ENCODE measurements at regions not wholly inside any gene's neighbourhood (a gene's known extent, or its start where the extent isn't known, plus 50 kb on each side); places are given as distances from the start of the nearest gene placed in this dataset.
"Not testable (repeated sequence)": the region's sequence is repeated elsewhere in the genome, so short reads cannot be mapped to it uniquely, and the experiment has no call there.

DNA sequence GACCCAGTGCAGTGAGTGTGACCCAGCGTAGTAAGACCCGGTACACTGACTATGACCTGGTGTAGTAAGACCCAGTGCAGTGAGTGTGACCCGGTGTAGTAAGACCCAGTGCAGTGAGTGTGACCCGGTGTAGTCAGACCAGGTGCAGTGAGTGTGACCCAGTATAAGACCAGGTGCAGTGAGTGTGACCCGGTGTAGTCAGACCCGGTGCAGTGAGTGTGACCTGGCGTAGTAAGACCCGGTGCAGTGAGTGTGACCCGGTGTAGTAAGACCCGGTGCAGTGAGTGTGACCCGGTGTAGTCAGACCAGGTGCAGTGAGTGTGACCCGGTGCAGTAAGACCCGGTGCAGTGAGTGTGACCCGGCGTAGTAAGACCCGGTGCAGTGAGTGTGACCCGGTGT, 134.2 kb upstream of the SFSWAP start:
- DNase-seq (ENCODE audit: low read depth), result not testable (repeated sequence)

DNA sequence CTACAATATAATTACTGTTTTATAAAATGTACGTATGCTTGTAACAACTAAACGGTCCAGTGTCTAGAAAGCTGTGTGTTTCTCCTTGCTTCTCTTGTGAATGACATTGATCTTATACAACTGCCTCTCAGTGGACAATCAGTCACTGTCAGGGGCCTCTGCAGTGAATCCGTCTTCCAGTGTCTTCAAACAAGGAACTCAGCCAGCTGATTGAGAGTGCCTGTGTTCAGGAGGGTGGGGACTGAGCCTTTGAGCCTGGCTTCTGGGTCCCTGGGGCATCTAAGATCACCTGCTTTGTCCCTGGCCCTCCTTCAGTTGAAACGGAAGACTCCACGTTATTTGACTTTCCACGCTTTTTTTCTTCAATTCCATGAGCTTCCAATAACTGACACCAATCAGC, 133.1 kb upstream of the SFSWAP start:
- no peak for DNase-seq (ENCODE audit: low read depth)

GRCh38 chr12:131578828-131579470, 131.9 kb upstream of the SFSWAP start:
- no peak for DNase-seq (ENCODE audit: low read depth)

DNA sequence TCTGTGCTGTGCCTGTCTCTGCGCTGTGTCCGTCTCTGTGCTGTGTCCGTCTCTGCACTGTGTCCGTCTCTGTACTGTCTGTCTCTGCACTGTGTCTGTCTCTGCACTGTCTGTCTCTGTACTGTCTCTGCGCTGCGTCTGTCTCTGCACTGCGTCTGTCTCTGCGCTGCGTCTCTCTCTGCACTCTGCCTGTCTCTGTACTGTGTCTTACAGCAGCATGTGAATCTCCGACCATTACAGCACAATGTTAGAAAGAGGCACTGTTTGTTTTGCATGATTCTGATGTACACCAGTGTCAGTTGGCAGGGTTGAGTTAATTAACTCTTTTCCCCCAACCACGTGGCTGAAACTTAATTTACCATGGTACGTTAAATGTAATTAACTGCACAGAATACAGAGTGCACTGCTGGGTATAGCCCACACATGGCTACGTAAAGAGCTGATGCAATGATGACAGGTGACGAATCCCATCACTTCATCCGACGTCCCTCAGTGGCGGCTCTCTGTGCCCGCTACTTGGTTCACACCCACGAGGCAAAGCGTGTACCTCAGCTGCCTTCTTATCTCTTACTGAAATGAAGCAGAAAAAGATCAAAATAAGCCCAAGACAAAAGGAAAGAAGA, 127.7 kb upstream of the SFSWAP start:
- no peak for DNase-seq (ENCODE audit: low read depth)

- DNase-seq (ENCODE audit: low read depth), result no peak
Observed at GRCh38 chr12:131586269-131586668, 124.6 kb upstream of the SFSWAP start.

- no peak for DNase-seq (ENCODE audit: low read depth)
Observed at GRCh38 chr12:131586761-131587160, 124.1 kb upstream of the SFSWAP start.

DNA sequence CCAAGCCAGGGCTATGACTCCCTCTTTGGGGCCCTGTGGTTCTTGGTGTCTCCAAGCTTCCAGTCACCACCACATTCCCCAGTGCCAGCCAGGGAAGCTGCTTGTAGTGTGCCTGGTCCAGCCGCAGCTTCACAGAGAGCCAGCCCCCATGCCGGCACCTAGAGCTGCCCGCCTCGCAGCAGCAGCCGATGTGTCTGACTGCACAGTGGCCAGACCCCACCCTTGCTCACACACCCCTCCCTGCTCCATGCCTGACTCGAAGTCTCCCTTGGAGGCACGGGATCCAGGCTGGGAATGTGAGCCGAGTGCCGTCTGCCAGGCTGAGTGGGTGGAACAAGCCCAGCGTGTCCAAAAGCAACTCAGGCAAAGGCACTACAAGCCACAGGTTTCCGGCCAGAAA, 123.3 kb upstream of the SFSWAP start:
- DNase-seq (ENCODE audit: low read depth), result no peak

GRCh38 chr12:131589221-131589897, 121.5 kb upstream of the SFSWAP start:
- DNase-seq (ENCODE audit: low read depth), result no peak

DNA sequence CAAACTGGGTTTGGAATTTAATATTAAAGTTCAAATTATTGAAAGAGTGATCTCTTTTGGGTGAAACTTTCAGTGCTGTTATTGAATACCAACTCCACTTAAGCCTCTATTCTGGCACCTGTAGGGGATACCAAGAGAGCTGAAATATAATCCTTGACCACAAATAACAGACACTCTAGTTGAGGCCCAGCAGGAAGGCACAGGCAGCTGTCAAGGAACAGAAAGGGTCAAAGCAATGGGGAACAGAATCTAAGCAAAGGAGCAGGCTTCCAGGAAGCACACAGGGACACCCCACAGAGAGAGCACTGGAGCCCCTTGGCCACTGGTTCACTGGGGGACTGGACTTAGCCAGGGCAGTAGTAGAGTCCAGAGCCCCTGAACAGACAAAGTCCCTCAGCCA, 120.9 kb upstream of the SFSWAP start:
- no peak for DNase-seq (ENCODE audit: low read depth)

- DNase-seq (ENCODE audit: low read depth), result no peak
Observed at GRCh38 chr12:131591136-131591535, 119.8 kb upstream of the SFSWAP start.

DNA sequence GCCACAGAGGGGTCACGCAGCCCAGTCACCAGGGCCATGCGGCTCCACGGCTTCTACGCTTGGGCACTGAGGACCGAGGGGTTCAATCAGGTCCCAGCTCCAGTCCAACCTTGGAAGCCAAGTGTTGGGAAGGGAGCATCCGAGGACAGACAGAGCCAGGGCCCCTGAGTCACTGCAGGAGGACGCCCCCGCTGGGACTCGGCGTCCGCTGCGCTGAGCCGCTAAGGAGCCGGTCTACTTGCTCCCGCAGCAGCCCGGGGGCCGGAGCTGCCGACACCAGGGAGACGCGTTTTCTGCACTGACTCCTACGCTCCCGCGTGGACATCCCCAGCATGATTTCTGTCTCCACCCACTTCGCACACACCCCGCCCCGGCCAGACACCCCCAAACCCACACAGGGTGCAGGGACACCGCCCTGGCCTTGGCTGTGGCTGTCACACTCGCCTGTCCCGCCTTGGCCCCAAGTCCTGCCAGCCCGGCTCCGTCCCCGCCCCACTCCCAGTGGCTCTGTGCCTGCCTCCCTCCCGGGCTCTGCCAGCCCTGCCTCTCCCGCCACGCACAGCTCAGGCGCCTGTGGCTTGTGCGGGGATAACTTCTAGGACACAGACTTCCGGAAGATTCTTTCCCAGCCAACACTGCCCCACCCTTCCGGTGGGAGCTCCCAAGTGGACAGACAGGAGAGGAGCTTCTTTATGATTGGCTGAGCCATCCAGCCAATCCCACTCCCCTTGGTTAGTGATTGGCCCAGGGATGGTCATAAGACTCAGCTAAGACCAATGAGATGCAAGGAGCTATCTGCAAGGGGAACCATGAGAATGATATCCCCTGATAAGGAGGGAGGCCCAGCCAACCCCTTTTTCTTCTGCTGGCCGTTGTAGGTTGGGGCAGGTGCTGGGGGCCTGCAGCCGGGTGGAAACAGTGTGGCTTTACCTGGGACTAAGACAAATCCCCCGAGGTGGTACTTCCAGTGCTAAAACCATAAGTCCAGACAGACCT, 118.9 kb upstream of the SFSWAP start:
- no peak for DNase-seq (ENCODE audit: low read depth)

GRCh38 chr12:131592972-131593371, 117.9 kb upstream of the SFSWAP start:
- DNase-seq (ENCODE audit: low read depth), result no peak

GRCh38 chr12:131593406-131593805, 117.5 kb upstream of the SFSWAP start:
- no peak for DNase-seq (ENCODE audit: low read depth)

DNA sequence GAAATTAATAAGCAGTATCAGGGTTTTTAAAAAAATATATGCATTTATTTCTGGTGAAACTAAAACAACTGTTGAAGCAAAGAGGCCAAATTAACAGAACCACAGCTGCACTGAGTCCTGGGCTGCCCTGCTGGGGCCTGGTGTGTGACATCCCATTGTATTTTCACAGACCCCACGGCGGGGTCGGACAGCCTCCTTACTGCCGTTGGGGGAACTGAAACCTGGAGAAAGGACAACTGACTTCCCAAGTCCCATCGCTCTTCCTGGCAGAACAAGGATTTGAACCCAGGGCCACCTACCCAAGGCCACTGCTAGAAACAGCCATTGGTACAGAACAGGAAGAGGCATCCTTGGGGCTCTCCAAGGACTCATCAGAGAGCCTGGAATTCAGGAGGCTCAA, 114.8 kb upstream of the SFSWAP start:
- DNase-seq (ENCODE audit: low read depth), result no peak

DNA sequence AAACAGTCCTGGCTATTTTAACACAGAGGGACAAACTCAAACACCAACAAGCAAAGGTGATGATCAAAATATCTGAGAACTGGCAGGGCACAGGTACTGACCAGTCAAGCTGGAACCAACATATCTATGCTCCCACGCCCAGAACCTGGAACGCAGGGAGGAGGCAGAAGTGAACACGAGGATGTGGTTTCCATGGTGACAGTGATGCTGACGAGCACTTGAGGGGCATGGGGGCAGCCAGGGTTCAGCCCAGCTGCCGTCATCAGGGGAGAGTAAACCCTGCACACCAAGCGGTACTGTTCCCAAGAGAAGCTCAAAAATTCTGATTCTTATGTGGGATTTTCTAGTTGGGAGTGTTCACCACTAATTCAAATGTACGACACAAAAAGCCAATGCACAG, 113.6 kb upstream of the SFSWAP start:
- DNase-seq (ENCODE audit: low read depth), result no peak

DNA sequence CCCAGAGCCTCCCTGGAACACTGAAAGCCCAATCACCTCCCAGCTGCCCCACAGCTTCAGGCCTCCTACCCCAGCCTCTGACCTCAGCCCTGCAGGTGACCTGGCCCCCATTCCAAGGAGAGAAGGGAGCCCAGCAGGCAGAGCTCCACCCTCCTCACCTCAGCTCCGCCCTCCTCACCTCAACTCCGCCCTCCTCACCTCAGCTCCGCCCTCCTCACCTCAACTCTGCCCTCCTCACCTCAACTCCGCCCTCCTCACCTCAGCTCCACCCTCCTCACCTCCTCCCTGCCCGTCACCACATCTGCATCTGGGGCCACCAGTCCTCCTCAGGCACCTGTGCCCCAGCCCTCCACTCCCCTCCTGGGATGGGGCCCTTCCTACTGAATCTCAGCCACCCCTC, 112.2 kb upstream of the SFSWAP start:
- DNase-seq (ENCODE audit: low read depth), result no peak

DNA sequence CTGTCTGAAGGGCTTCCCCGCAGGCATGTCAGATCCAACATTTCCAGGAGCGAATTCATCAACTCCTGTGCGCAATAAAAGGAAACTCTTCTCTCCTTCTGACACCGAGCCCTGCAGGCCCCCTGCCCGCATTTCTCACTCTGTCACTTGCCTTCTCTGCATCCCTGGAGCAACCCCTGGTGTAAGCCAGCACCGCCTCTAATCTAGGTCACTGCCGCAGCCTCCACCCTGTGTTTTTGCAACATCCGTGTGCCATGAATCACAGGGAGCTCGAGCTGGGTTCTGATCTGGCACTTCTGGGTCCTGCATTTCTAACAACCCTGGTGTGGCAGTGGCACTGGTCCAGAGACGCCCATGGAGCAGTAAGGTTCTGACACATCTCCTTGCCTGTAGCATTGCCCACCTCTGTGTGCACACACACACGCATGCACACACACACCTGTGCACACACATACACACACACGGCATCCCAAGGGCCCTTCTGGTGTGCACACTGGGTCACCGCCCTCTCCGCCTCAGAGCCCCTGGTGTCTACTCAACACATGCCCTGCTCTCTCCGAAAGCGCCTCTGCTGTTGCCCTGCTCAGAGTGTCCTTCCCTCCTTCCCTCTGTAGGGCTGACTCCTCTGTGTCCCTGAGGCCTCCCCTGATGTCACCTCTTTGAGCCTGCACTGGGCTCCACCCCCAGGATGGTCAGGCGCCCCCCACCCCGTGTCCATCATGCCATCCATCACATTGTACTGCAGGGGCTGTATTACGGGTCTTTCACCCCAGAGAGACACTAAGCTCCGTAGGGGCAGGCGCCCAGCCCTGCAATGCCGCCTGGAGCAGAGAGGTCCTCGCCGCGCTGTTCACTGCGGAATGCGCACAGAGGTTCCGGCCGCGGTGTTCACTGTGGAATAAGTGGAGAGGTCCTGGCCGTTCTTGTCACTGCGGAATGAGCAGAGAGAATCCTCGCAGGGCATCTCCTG, 111.4 kb upstream of the SFSWAP start:
- DNase-seq (ENCODE audit: low read depth), result no peak

DNA sequence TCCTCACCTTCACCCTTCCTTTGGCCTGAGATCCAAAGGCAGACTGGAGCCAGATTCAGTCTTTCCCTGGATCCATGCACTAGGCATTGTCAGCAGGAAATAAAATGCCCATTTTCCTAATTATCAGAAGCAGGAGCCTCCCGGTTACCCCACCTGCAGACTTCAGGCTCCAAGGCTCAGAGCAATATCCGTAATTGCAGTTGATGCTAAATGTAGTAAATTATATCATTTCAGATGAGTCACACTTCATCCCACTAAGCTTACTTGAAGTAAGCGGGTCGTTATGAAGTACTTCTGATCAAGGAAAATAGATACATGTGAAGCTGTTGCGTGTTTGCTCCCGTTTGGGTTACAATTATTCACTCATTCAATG, 110.7 kb upstream of the SFSWAP start:
- DNase-seq (ENCODE audit: low read depth), result no peak

DNA sequence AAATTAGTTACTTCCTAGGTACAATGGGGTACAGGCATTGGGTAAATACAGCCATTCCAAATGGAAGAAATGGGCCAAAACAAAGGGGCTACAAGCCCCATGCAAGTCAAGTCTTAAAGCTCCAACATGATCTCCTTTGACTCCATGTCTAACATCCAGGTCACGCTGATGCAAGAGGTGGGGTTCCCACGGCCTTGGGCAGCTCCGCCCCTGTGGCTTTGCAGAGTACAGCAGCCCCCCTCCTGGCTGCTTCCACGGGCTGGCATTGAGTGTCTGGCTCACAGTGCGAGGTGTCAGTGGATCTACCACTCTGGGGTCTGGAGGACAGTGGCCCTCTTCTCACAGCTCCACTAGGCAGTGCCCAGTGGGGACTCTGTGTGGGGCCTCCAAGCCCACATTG, 109.4 kb upstream of the SFSWAP start:
- not testable (repeated sequence) for DNase-seq (ENCODE audit: low read depth)

- DNase-seq (ENCODE audit: low read depth), result no peak
Observed at GRCh38 chr12:131603106-131603938, 107.6 kb upstream of the SFSWAP start.
